Fibroblast of lung (primary cell): ENCODE measurements at regions not wholly inside any gene's neighbourhood (a gene's known extent, or its start where the extent isn't known, plus 50 kb on each side); places are given as distances from the start of the nearest gene placed in this dataset.

Experiments used
- CTCF ChIP-seq, 2 donors: IDR thresholded peaks in 1 of 2; conservative IDR thresholded peaks in 1 of 2; 1 replicate in 1 of 2; 2 replicates in 1 of 2; pipeline ENCODE4 v1.5.1; 2011 to 2012; ENCODE audit warnings: low read length in 2 of 2, control low read depth in 1 of 2, inconsistent platforms in 1 of 2, low read depth in 1 of 2, mild to moderate bottlenecking in 1 of 2
- EZH2 ChIP-seq: IDR thresholded peaks from 2 replicates; pipeline ENCODE4 v1.5.1; 2012; ENCODE audit warnings: low read length, control low read depth, mild to moderate bottlenecking; ENCODE audit errors: missing control alignments

- TF ChIP-seq CTCF (conservative IDR thresholded peaks at IDR 0.05 in 1 of 2, IDR thresholded peaks at IDR 0.05 in 1 of 2; ENCODE audit: low read depth in 1 of 2, low read length in 2 of 2) (no peak), EZH2 (no peak)
Observed at GRCh38 chr7:131961054-131961680, 404.7 kb upstream of the PODXL start.
